K562 (cell line): ENCODE measurements at regions not wholly inside any gene's neighbourhood (a gene's known extent, or its start where the extent isn't known, plus 50 kb on each side); places are given as distances from the start of the nearest gene placed in this dataset.

Source experiments
- ATAC-seq: fragments of 200-7000 bp; cut with Tn5 transposase; 3 replicates; pipeline ENCODE4 v1.9.1; 2020; ENCODE audit warnings: moderate library complexity
- BruUV-seq: library from RNA; stranded (reverse); fragments of 400-500 nt; replicated peaks from 2 replicates; lab custom pipeline; 2021; lab: Mats Ljungman, UMichigan
- CTCF ChIA-PET: fragments of 300-600 bp; formaldehyde crosslinking; extraction: SDS; loops from one replicate; lab custom pipeline; 2021; ENCODE audit warnings: low intra/inter-chr PET ratio; lab: Yijun Ruan, JAX
- POLR2A ChIA-PET: fragments of 300-600, 350-650 bp; sonication (Branson Sonifier 250); formaldehyde crosslinking; extraction: SDS; loops from one replicate; lab custom pipeline; 2021; ENCODE audit warnings: antibody characterized with exemption, inconsistent platforms; lab: Yijun Ruan, JAX
- DNase-seq, 4 experiments: peaks; one replicate each; pipeline versions ENCODE4 v3.0.0 to v3.0.0-alpha.2; 2011 to 2018; ENCODE audit warnings: low spot score in 3 of 4, mixed read lengths in 3 of 4; ENCODE audit errors: extremely low read depth in 1 of 4
- FAIRE-seq: peaks from 2 replicates; lab custom pipeline; 2011; peaks lifted over from hg19 to GRCh38; lab: Jason Lieb, UNC
- H2AFZ ChIP-seq: 2 replicates; pipeline ENCODE4 v1.6.0; 2011; ENCODE audit warnings: low read depth, low read length, control low read depth, inconsistent platforms
- H3K27ac ChIP-seq: fragments of 200-600 bp; 3 replicates; pipeline ENCODE4 v1.8.0; 2011; ENCODE audit warnings: low read depth, mild to moderate bottlenecking, control low read depth, inconsistent platforms, low read length, moderate library complexity, mixed read lengths; ENCODE audit errors: extremely low read depth
- H3K27me3 ChIP-seq, 2 experiments: fragments of 300-600 bp in 1 of 2; 2 replicates in 1 of 2; 3 replicates in 1 of 2; pipeline versions ENCODE4 v1.6.0 to v1.8.0; 2011; ENCODE audit warnings: inconsistent platforms in 2 of 2, low read length in 2 of 2, mild to moderate bottlenecking in 1 of 2, mixed read lengths in 1 of 2, moderate library complexity in 1 of 2; ENCODE audit not compliant: control insufficient read depth in 2 of 2, insufficient read depth in 2 of 2
- H3K36me3 ChIP-seq: fragments of 300-600 bp; 3 replicates; pipeline ENCODE4 v1.8.0; 2011; ENCODE audit warnings: mild to moderate bottlenecking, low read length, inconsistent platforms; ENCODE audit not compliant: control insufficient read depth, insufficient read depth
- H3K4me1 ChIP-seq, 2 experiments: fragments of 200-600 bp in 1 of 2; replicated peaks in 1 of 2; 2 replicates in 1 of 2; 3 replicates in 1 of 2; pipeline versions ENCODE4 v1.5.1 to v1.8.0; 2011; ENCODE audit warnings: inconsistent platforms in 2 of 2, low read length in 2 of 2, mild to moderate bottlenecking in 1 of 2, mixed read lengths in 1 of 2, moderate library complexity in 1 of 2; ENCODE audit not compliant: control insufficient read depth in 2 of 2, insufficient read depth in 2 of 2
- H3K4me2 ChIP-seq: 2 replicates; pipeline ENCODE4 v1.6.1; 2011; ENCODE audit warnings: low read length, control low read depth, inconsistent platforms, mixed read lengths; ENCODE audit not compliant: insufficient read depth
- H3K4me3 ChIP-seq: fragments of 200-600 bp; sonication (generic), shearing (Covaris generic); 2 replicates; pipeline ENCODE4 v1.5.1; 2016; ENCODE audit warnings: control low read depth, inconsistent platforms
- H3K79me2 ChIP-seq: fragments of 200-600 bp; 3 replicates; pipeline ENCODE4 v1.8.0; 2011; ENCODE audit warnings: low read length, inconsistent platforms; ENCODE audit not compliant: control insufficient read depth, insufficient read depth
- H3K9ac ChIP-seq, 2 experiments: 2 replicates each; pipeline versions ENCODE4 v1.6.0 to v1.6.1; 2011; ENCODE audit warnings: low read depth in 2 of 2, low read length in 2 of 2, control low read depth in 1 of 2, inconsistent platforms in 1 of 2, mild to moderate bottlenecking in 1 of 2, mixed read lengths in 1 of 2; ENCODE audit not compliant: insufficient read depth in 1 of 2
- H3K9me1 ChIP-seq: one replicate; pipeline ENCODE4 v1.6.0; 2011; ENCODE audit warnings: inconsistent platforms, mild to moderate bottlenecking, low read length, moderate library complexity; ENCODE audit not compliant: control insufficient read depth, insufficient read depth
- H3K9me3 ChIP-seq: replicated peaks from 2 replicates; pipeline ENCODE4 v1.5.1; 2011; ENCODE audit warnings: low read depth, low read length, inconsistent platforms; ENCODE audit not compliant: control insufficient read depth, insufficient read depth
- H4K20me1 ChIP-seq: replicated peaks from 2 replicates; pipeline ENCODE4 v1.6.1; 2011; ENCODE audit warnings: low read length, inconsistent platforms, mixed read lengths; ENCODE audit not compliant: control insufficient read depth, insufficient read depth
- CEBPG ChIP-seq, 3 experiments: fragments of 200-800 bp in 1 of 3; sonication (Bioruptor generic) in 1 of 3; sonication (generic) in 1 of 3; formaldehyde crosslinking in 1 of 3; IDR thresholded peaks in 2 of 3; conservative IDR thresholded peaks in 1 of 3; 2 replicates each; pipeline versions ENCODE4 v1.6.1 to v1.8.0; 2016 to 2022; ENCODE audit warnings: missing compliant biosample characterization in 2 of 3, missing genetic modification characterization in 2 of 3, mild to moderate bottlenecking in 1 of 3, missing genetic modification reagents in 1 of 3
- CHD1 ChIP-seq: fragments of 200-600 bp; sonication (generic); IDR thresholded peaks from one replicate; pipeline ENCODE4 v1.6.1; 2012; ENCODE audit warnings: mild to moderate bottlenecking, moderate library complexity, low read length, inconsistent platforms
- GABPA ChIP-seq: fragments of 200-800 bp; sonication (Bioruptor generic); conservative IDR thresholded peaks from 2 replicates; pipeline ENCODE4 v1.6.1; 2016; ENCODE audit warnings: low read depth, missing genetic modification characterization, missing compliant biosample characterization
- ILF3 ChIP-seq: fragments of 450-650 bp; IDR thresholded peaks from 2 replicates; pipeline ENCODE4 v1.6.1; 2018; ENCODE audit warnings: antibody characterized with exemption, mild to moderate bottlenecking, moderate library complexity, borderline replicate concordance
- NKRF ChIP-seq: fragments of 450-650 bp; IDR thresholded peaks from 2 replicates; pipeline ENCODE4 v1.6.1; 2016; ENCODE audit warnings: borderline replicate concordance
- PKNOX1 ChIP-seq: fragments of 450-650 bp; IDR thresholded peaks from 2 replicates; pipeline ENCODE4 v1.6.1; 2016
- THAP12 ChIP-seq: fragments of 250-450 bp; sonication (Bioruptor Pico); IDR thresholded peaks from 2 replicates; pipeline ENCODE4 v1.9.0; 2021; ENCODE audit warnings: mild to moderate bottlenecking, inconsistent platforms
- ZFP36 ChIP-seq: fragments of 150-350 bp; IDR thresholded peaks from 2 replicates; pipeline ENCODE4 v1.6.1; 2018; ENCODE audit warnings: low read length, low read depth; ENCODE audit not compliant: partially characterized antibody
- ZKSCAN1 ChIP-seq: fragments of 150-350 bp; IDR thresholded peaks from 2 replicates; pipeline ENCODE4 v1.6.1; 2016; ENCODE audit warnings: low read depth, low read length
- ZNF277 ChIP-seq: fragments of 250-450 bp; sonication (Bioruptor Pico); IDR thresholded peaks from 2 replicates; pipeline ENCODE4 v1.8.0; 2022; ENCODE audit warnings: inconsistent platforms, mild to moderate bottlenecking, moderate library complexity, borderline replicate concordance
- ZNF551 ChIP-seq: fragments of 250-450 bp; sonication (Bioruptor Pico); IDR thresholded peaks from 2 replicates; pipeline ENCODE4 v1.5.0; 2021; ENCODE audit warnings: mild to moderate bottlenecking, moderate library complexity
- whole genome bisulfite sequencing: fragments of 100-300 bp; shearing (Covaris generic); methylation state at CpG from one replicate; pipeline ENCODE4 v1.1.6; 2016; ENCODE audit warnings: low coverage, mixed read lengths; ENCODE audit not compliant: insufficient coverage; ENCODE audit errors: missing lambda C conversion rate; 5-methylcytosine and 5-hydroxymethylcytosine counted together
- in situ Hi-C: fragments of 300-500 bp; cut with MboI; formaldehyde crosslinking; loops from 4 replicates; pipeline ENCODE4 v1.15.0; 2018; ENCODE audit warnings: inconsistent platforms, mixed read lengths
- intact Hi-C: fragments of 100-400 bp; cut with micrococcal nuclease; formaldehyde crosslinking; loops from 2 replicates; pipeline ENCODE4 v1.14.2; 2022

GRCh38 chr12:16424531-16424930, 77.1 kb downstream of the MGST1 start (continued):
- TF ChIP-seq THAP12 (CRISPR knock-in tag) (no peak), ZFP36 (no peak)

GRCh38 chr12:16435875-16436554, 88.6 kb downstream of the MGST1 start:
- Histone ChIP-seq H4K20me1 (no peaks in the 10 kb centered on the region), H3K4me3 (no peak overlapping the region), H3K9me3 (no peaks in the 10 kb centered on the region), H3K4me2 (no peak overlapping the region), H3K4me1 (no peaks in the 10 kb centered on the region), H3K36me3 (no peaks in the 10 kb centered on the region), H3K27me3 (no peaks in the 10 kb centered on the region), H2AFZ (no peak overlapping the region), H3K79me2 (no peaks in the 10 kb centered on the region), H3K9me1 (no peaks in the 10 kb centered on the region), H3K27ac (no peak overlapping the region), H3K9ac (no peak overlapping the region)
- FAIRE-seq = no peak
- WGBS = 6% methylated on average over 3 of the region's 3 CpGs
- intact Hi-C loops = no loop called here
- CTCF ChIA-PET = no interaction called here
- DNase-seq = no peak
- in situ Hi-C loops = no loop called here
- no TSS peak for BruUV-seq
- POLR2A ChIA-PET = no interaction called here
- ATAC-seq = no peak
- TF ChIP-seq ZNF551 (CRISPR knock-in tag) (no peak), NKRF (no peak), ILF3 (no peak), ZKSCAN1 (no peak), CEBPG (CRISPR knock-in tag; IDR thresholded peaks at IDR 0.05) (no peak), CEBPG (tag; conservative IDR thresholded peaks at IDR 0.05 in 1 of 2, IDR thresholded peaks at IDR 0.05 in 1 of 2) (no peak), PKNOX1 (no peak), GABPA (tag) (no peak), ZNF277 (CRISPR knock-in tag) (no peak), CHD1 (no peak)
